Gastroesophageal sphincter (tissue), 3 donors: ENCODE measurements at regions not wholly inside any gene's neighbourhood (a gene's known extent, or its start where the extent isn't known, plus 50 kb on each side); places are given as distances from the start of the nearest gene placed in this dataset.

Experiments used
- EP300 ChIP-seq: sonication (generic); formaldehyde crosslinking; IDR thresholded peaks from one replicate; pipeline ENCODE4 v1.6.1; 2017; ENCODE audit warnings: antibody characterized with exemption, mild to moderate bottlenecking
- POLR2A ChIP-seq, 2 donors: fragments of 450-650 bp; IDR thresholded peaks; one replicate each; pipeline ENCODE4 v1.6.1; 2017; ENCODE audit warnings: antibody characterized with exemption in 2 of 2, mild to moderate bottlenecking in 2 of 2, moderate library complexity in 1 of 2
- POLR2AphosphoS5 ChIP-seq: sonication (generic); formaldehyde crosslinking; IDR thresholded peaks from one replicate; pipeline ENCODE4 v1.6.1; 2017; ENCODE audit warnings: antibody characterized with exemption
- TF ChIP-seq, protein P1 (sequence below), 4 experiments: fragments of 200-600 bp in 2 of 4; fragments of 450-650 bp in 2 of 4; sonication (generic) in 1 of 4; IDR thresholded peaks; one replicate each; pipeline ENCODE4 v1.5.1; 2017 to 2019; ENCODE audit warnings: antibody characterized with exemption in 4 of 4, mild to moderate bottlenecking in 2 of 4, moderate library complexity in 2 of 4

DNA sequence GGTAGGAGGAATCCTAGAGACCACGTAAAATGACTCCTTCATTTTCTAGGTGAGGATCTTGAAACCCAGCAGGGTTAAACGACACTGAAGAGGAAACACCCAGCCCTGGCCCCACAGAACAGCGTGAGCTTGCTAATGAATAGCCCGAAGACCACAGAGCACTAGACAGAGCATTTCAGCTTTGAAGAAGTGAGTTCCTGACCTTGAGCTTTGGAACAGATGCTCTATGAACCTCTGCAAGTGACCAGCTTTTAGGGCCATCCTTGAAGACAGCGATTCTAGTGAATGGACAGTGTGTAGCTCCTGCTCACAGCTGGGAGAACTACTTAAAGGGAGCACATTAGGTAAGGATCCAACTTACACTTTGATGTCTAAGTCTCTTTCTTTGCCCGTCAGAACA lies 74.0 kb upstream of the FRMD1 start:
- TF ChIP-seq, protein P1, sequence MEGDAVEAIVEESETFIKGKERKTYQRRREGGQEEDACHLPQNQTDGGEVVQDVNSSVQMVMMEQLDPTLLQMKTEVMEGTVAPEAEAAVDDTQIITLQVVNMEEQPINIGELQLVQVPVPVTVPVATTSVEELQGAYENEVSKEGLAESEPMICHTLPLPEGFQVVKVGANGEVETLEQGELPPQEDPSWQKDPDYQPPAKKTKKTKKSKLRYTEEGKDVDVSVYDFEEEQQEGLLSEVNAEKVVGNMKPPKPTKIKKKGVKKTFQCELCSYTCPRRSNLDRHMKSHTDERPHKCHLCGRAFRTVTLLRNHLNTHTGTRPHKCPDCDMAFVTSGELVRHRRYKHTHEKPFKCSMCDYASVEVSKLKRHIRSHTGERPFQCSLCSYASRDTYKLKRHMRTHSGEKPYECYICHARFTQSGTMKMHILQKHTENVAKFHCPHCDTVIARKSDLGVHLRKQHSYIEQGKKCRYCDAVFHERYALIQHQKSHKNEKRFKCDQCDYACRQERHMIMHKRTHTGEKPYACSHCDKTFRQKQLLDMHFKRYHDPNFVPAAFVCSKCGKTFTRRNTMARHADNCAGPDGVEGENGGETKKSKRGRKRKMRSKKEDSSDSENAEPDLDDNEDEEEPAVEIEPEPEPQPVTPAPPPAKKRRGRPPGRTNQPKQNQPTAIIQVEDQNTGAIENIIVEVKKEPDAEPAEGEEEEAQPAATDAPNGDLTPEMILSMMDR (IDR thresholded peaks at IDR 0.05) = no peak
- TF ChIP-seq POLR2A (IDR thresholded peaks at IDR 0.05) (no peak), EP300 (no peak), POLR2AphosphoS5 (no peak)
